ENCODE measurements at regions not wholly inside any gene's neighbourhood (a gene's known extent, or its start where the extent isn't known, plus 50 kb on each side); places are given as distances from the start of the nearest gene placed in this dataset.

GRCh38 chr6:91754691-91755090 is 1167.8 kb upstream of the MAP3K7 start:
- no peaks in the 10 kb centered on the region for H3K4me1 ChIP-seq
- H3K27ac ChIP-seq: no peak overlapping the region
- intact Hi-C loops (cut with DNase I): no loop called here
- no peak for DNase-seq (ENCODE audit: low spot score in 2 of 2)
- H3K9me3 ChIP-seq: no peaks in the 10 kb centered on the region
- no peaks in the 10 kb centered on the region for H3K36me3 ChIP-seq
- no peak for TF ChIP-seq CTCF (IDR thresholded peaks at IDR 0.05)
- H3K27me3 ChIP-seq: no peaks in the 10 kb centered on the region
- H3K4me3 ChIP-seq: no peak overlapping the region

GRCh38 chr6:91751526-91751925 is 1164.7 kb upstream of the MAP3K7 start:
- Histone ChIP-seq H3K27ac (no peak overlapping the region), H3K36me3 (no peaks in the 10 kb centered on the region), H3K27me3 (no peaks in the 10 kb centered on the region), H3K4me1 (no peaks in the 10 kb centered on the region), H3K9me3 (no peaks in the 10 kb centered on the region), H3K4me3 (no peak overlapping the region)
- DNase-seq (ENCODE audit: low spot score in 2 of 2): no peak
- no peak for TF ChIP-seq CTCF (IDR thresholded peaks at IDR 0.05)
- intact Hi-C loops (cut with DNase I): no loop called here

- Histone ChIP-seq H3K9me3 (no peaks in the 10 kb centered on the region), H3K4me1 (no peaks in the 10 kb centered on the region), H3K27me3 (no peaks in the 10 kb centered on the region), H3K27ac (no peak overlapping the region), H3K36me3 (no peaks in the 10 kb centered on the region), H3K4me3 (no peak overlapping the region)
- DNase-seq (ENCODE audit: low spot score in 2 of 2): no peak
- intact Hi-C loops (cut with DNase I): no loop called here
- TF ChIP-seq CTCF (IDR thresholded peaks at IDR 0.05): no peak
These were observed 1157.7 kb upstream of the MAP3K7 start for GRCh38 chr6:91744566-91744965.

- intact Hi-C loops (cut with DNase I): no loop called here
- TF ChIP-seq CTCF (IDR thresholded peaks at IDR 0.05): no peak
- no peaks in the 10 kb centered on the region for H3K4me1 ChIP-seq
These were observed 1156.9 kb upstream of the MAP3K7 start for GRCh38 chr6:91743756-91744155.

GRCh38 chr6:91731939-91732338 is 1145.1 kb upstream of the MAP3K7 start:
- Histone ChIP-seq H3K27me3 (no peaks in the 10 kb centered on the region), H3K9me3 (no peaks in the 10 kb centered on the region), H3K4me3 (no peak overlapping the region), H3K36me3 (no peaks in the 10 kb centered on the region), H3K4me1 (no peaks in the 10 kb centered on the region), H3K27ac (no peak overlapping the region)
- no peak for DNase-seq (ENCODE audit: low spot score in 2 of 2)
- intact Hi-C loops (cut with DNase I): no loop called here
- no peak for TF ChIP-seq CTCF (IDR thresholded peaks at IDR 0.05)

More at GRCh38 chr6:91743756-91744155, 1156.9 kb upstream of the MAP3K7 start:
- H3K27me3 ChIP-seq: no peaks in the 10 kb centered on the region
- no peak overlapping the region for H3K4me3 ChIP-seq
- no peak overlapping the region for H3K27ac ChIP-seq
- H3K9me3 ChIP-seq: no peaks in the 10 kb centered on the region
- no peak for DNase-seq (ENCODE audit: low spot score in 2 of 2)
- H3K36me3 ChIP-seq: no peaks in the 10 kb centered on the region

- H3K27ac ChIP-seq: no peak overlapping the region
- no peaks in the 10 kb centered on the region for H3K4me1 ChIP-seq
- intact Hi-C loops (cut with DNase I): no loop called here
- H3K27me3 ChIP-seq: no peaks in the 10 kb centered on the region
- H3K36me3 ChIP-seq: no peaks in the 10 kb centered on the region
- no peak for DNase-seq (ENCODE audit: low spot score in 2 of 2)
- H3K4me3 ChIP-seq: no peak overlapping the region
- H3K9me3 ChIP-seq: no peaks in the 10 kb centered on the region
- no peak for TF ChIP-seq CTCF (IDR thresholded peaks at IDR 0.05)
These were observed 1143.8 kb upstream of the MAP3K7 start for GRCh38 chr6:91730710-91731109.
